ENCODE measurements at regions not wholly inside any gene's neighbourhood (a gene's known extent, or its start where the extent isn't known, plus 50 kb on each side); places are given as distances from the start of the nearest gene placed in this dataset.

GRCh38 chr7:47720907-47721244 is 139.0 kb upstream of the TNS3 start:
- Histone ChIP-seq H2AFZ (ENCODE audit: low read depth, low read length, severe bottlenecking) (peak overlapping the region; percentile 3), H3K27ac (ENCODE audit: low read depth, low read length) (no peak overlapping the region), H3K9me2 (replicated peaks; ENCODE audit: insufficient read depth, low read length) (no peaks in the 10 kb centered on the region), H4K20me1 (ENCODE audit: low read depth, low read length) (no peaks in the 10 kb centered on the region), H3K4me3 (ENCODE audit: insufficient read depth, low read length, poor library complexity, severe bottlenecking) (no peak overlapping the region), H3F3A (ENCODE audit: insufficient read depth) (peaks cover 15% of the 10 kb centered on the region), H3K27me3 (ENCODE audit: low read length) (no peaks in the 10 kb centered on the region), H3K9me3 (ENCODE audit: insufficient read depth, low read length) (no peaks in the 10 kb centered on the region), H3K36me3 (ENCODE audit: low read length) (no peaks in the 10 kb centered on the region), H3K9ac (ENCODE audit: low read length) (no peak overlapping the region), H3K79me2 (ENCODE audit: insufficient read depth, low read length) (no peaks in the 10 kb centered on the region), H3K4me2 (ENCODE audit: low read depth, low read length, poor library complexity, severe bottlenecking) (peak overlapping the region; percentile 5)
- TF ChIP-seq, protein P1, sequence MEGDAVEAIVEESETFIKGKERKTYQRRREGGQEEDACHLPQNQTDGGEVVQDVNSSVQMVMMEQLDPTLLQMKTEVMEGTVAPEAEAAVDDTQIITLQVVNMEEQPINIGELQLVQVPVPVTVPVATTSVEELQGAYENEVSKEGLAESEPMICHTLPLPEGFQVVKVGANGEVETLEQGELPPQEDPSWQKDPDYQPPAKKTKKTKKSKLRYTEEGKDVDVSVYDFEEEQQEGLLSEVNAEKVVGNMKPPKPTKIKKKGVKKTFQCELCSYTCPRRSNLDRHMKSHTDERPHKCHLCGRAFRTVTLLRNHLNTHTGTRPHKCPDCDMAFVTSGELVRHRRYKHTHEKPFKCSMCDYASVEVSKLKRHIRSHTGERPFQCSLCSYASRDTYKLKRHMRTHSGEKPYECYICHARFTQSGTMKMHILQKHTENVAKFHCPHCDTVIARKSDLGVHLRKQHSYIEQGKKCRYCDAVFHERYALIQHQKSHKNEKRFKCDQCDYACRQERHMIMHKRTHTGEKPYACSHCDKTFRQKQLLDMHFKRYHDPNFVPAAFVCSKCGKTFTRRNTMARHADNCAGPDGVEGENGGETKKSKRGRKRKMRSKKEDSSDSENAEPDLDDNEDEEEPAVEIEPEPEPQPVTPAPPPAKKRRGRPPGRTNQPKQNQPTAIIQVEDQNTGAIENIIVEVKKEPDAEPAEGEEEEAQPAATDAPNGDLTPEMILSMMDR (IDR thresholded peaks at IDR 0.05; ENCODE audit: insufficient read depth, low read length, poor library complexity, severe bottlenecking), result no peak
- no peak for TF ChIP-seq EZH2phosphoT487 (conservative IDR thresholded peaks at IDR 0.05; ENCODE audit: low read length)

GRCh38 chr7:47720141-47720906 is 138.4 kb upstream of the TNS3 start:
- Histone ChIP-seq H3K27me3 (ENCODE audit: low read length) (no peaks in the 10 kb centered on the region), H3K9me3 (ENCODE audit: insufficient read depth, low read length) (no peaks in the 10 kb centered on the region), H3K4me2 (ENCODE audit: low read depth, low read length, poor library complexity, severe bottlenecking) (peak overlapping the region; percentile 5), H2AFZ (ENCODE audit: low read depth, low read length, severe bottlenecking) (peak overlapping the region; percentile 3), H3F3A (ENCODE audit: insufficient read depth) (peaks cover 21% of the 10 kb centered on the region), H3K9ac (ENCODE audit: low read length) (no peak overlapping the region), H3K9me2 (replicated peaks; ENCODE audit: insufficient read depth, low read length) (no peaks in the 10 kb centered on the region), H3K4me3 (ENCODE audit: insufficient read depth, low read length, poor library complexity, severe bottlenecking) (no peak overlapping the region), H3K27ac (ENCODE audit: low read depth, low read length) (peak overlapping the region; percentile 15; the same call in 1 of the 2 replicates), H4K20me1 (ENCODE audit: low read depth, low read length) (no peaks in the 10 kb centered on the region), H3K79me2 (ENCODE audit: insufficient read depth, low read length) (no peaks in the 10 kb centered on the region), H3K36me3 (ENCODE audit: low read length) (no peaks in the 10 kb centered on the region)
- TF ChIP-seq, protein P1 (IDR thresholded peaks at IDR 0.05; ENCODE audit: insufficient read depth, low read length, poor library complexity, severe bottlenecking), result no peak
- TF ChIP-seq EZH2phosphoT487 (conservative IDR thresholded peaks at IDR 0.05; ENCODE audit: low read length), result no peak

DNA sequence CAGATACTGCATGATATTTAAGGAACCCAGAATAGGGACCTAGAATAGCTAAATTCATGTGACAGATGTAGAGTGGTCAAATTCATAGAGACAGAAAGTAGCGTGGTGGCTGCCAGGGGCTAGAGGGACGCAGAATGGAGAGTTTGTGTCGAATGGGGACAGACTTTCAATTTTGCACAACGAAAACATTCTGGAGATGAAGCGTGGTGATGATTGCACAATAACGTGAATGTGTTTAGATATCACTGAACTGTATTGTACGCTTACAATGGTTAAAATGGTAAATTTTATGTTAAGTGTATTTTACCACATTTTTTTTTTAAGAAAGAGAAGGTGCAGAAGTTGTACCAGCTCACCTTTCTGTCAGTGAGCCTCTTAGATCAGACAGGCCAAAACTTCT is 137.8 kb upstream of the TNS3 start:
- Histone ChIP-seq H3K27ac (ENCODE audit: low read depth, low read length) (no peak overlapping the region), H3K9me2 (replicated peaks; ENCODE audit: insufficient read depth, low read length) (no peaks in the 10 kb centered on the region), H3K36me3 (ENCODE audit: low read length) (no peaks in the 10 kb centered on the region), H4K20me1 (ENCODE audit: low read depth, low read length) (no peaks in the 10 kb centered on the region), H3K27me3 (ENCODE audit: low read length) (no peaks in the 10 kb centered on the region), H3K79me2 (ENCODE audit: insufficient read depth, low read length) (no peaks in the 10 kb centered on the region), H3K4me3 (ENCODE audit: insufficient read depth, low read length, poor library complexity, severe bottlenecking) (no peak overlapping the region), H3K9me3 (ENCODE audit: insufficient read depth, low read length) (no peaks in the 10 kb centered on the region), H3K9ac (ENCODE audit: low read length) (no peak overlapping the region), H3F3A (ENCODE audit: insufficient read depth) (peaks cover 27% of the 10 kb centered on the region), H2AFZ (ENCODE audit: low read depth, low read length, severe bottlenecking) (no peak overlapping the region), H3K4me2 (ENCODE audit: low read depth, low read length, poor library complexity, severe bottlenecking) (no peak overlapping the region)
- TF ChIP-seq, protein P1 (IDR thresholded peaks at IDR 0.05; ENCODE audit: insufficient read depth, low read length, poor library complexity, severe bottlenecking), result no peak
- no peak for TF ChIP-seq EZH2phosphoT487 (conservative IDR thresholded peaks at IDR 0.05; ENCODE audit: low read length)

Data from SU-DHL-6 (cell line).